Smooth muscle cell (in vitro differentiated cells): ENCODE measurements at regions not wholly inside any gene's neighbourhood (a gene's known extent, or its start where the extent isn't known, plus 50 kb on each side); places are given as distances from the start of the nearest gene placed in this dataset.

ENCODE experiments used
- DNase-seq: peaks from one replicate; lab custom pipeline; 2025; ENCODE audit not compliant: unreplicated experiment; lab: John Stamatoyannopoulos, UW
- H2AFZ ChIP-seq: fragments of 200-600 bp; sonication (generic); 2 replicates; pipeline ENCODE4 v1.6.0; 2016; ENCODE audit warnings: antibody characterized with exemption, low read depth, mild to moderate bottlenecking
- H3F3A ChIP-seq: fragments of 200-600 bp; sonication (generic); 2 replicates; pipeline ENCODE4 v1.6.0; 2017; ENCODE audit warnings: antibody characterized with exemption, low read depth
- H3K27ac ChIP-seq: fragments of 200-600 bp; sonication (generic); 2 replicates; pipeline ENCODE4 v1.5.1; 2016; ENCODE audit warnings: low read depth, mild to moderate bottlenecking
- H3K27me3 ChIP-seq: fragments of 200-600 bp; sonication (generic); 2 replicates; pipeline ENCODE4 v1.6.1; 2016; ENCODE audit warnings: low read depth, mild to moderate bottlenecking
- H3K36me3 ChIP-seq: fragments of 200-600 bp; sonication (generic); 2 replicates; pipeline ENCODE4 v1.5.1; 2016; ENCODE audit warnings: low read depth
- H3K4me1 ChIP-seq: fragments of 200-600 bp; sonication (generic); 2 replicates; pipeline ENCODE4 v1.5.1; 2016; ENCODE audit warnings: low read depth
- H3K4me2 ChIP-seq: fragments of 200-600 bp; sonication (generic); 2 replicates; pipeline ENCODE4 v1.6.0; 2016; ENCODE audit warnings: mild to moderate bottlenecking
- H3K4me3 ChIP-seq: fragments of 200-600 bp; sonication (generic); 2 replicates; pipeline ENCODE4 v1.5.1; 2016; ENCODE audit warnings: mild to moderate bottlenecking
- H3K79me2 ChIP-seq: fragments of 200-600 bp; sonication (generic); 2 replicates; pipeline ENCODE4 v1.6.0; 2016; ENCODE audit warnings: low read depth, mild to moderate bottlenecking
- H3K9ac ChIP-seq: fragments of 200-600 bp; sonication (generic); 2 replicates; pipeline ENCODE4 v1.6.0; 2016; ENCODE audit warnings: low read depth
- H3K9me3 ChIP-seq: fragments of 200-600 bp; sonication (generic); replicated peaks from 2 replicates; pipeline ENCODE4 v1.5.1; 2016; ENCODE audit warnings: low read depth
- H4K20me1 ChIP-seq: fragments of 200-600 bp; sonication (generic); 2 replicates; pipeline ENCODE4 v1.6.0; 2016; ENCODE audit warnings: low read depth
- CTCF ChIP-seq: fragments of 200-600 bp; sonication (generic); IDR thresholded peaks from 2 replicates; pipeline ENCODE4 v1.5.1; 2017; ENCODE audit warnings: borderline replicate concordance, mild to moderate bottlenecking, antibody characterized with exemption; ENCODE audit not compliant: insufficient read depth, poor library complexity, severe bottlenecking
- WGBS: methylation state at CpG from one replicate; pipeline ENCODE4 v1.1.7; 2016; ENCODE audit warnings: low lambda C conversion rate; 5-methylcytosine and 5-hydroxymethylcytosine counted together

GRCh38 chr18:30186245-30186644, 856.3 kb downstream of the DSC3 start:
- DNase-seq, result no peak
- H4K20me1 ChIP-seq, result no peaks in the 10 kb centered on the region
- H3K9ac ChIP-seq, result no peak overlapping the region
- TF ChIP-seq CTCF, result no peak
- no peaks in the 10 kb centered on the region for H3K4me1 ChIP-seq
- no peak overlapping the region for H3K4me3 ChIP-seq
- H3K4me2 ChIP-seq, result no peak overlapping the region
- H3K27me3 ChIP-seq, result no peaks in the 10 kb centered on the region
- H3K27ac ChIP-seq, result no peak overlapping the region
- WGBS, result 92% methylated on average over 2 of the region's 2 CpGs
- no peaks in the 10 kb centered on the region for H3K9me3 ChIP-seq
- no peaks in the 10 kb centered on the region for H3F3A ChIP-seq
- no peak overlapping the region for H2AFZ ChIP-seq
- H3K36me3 ChIP-seq, result no peaks in the 10 kb centered on the region
- no peaks in the 10 kb centered on the region for H3K79me2 ChIP-seq

DNA sequence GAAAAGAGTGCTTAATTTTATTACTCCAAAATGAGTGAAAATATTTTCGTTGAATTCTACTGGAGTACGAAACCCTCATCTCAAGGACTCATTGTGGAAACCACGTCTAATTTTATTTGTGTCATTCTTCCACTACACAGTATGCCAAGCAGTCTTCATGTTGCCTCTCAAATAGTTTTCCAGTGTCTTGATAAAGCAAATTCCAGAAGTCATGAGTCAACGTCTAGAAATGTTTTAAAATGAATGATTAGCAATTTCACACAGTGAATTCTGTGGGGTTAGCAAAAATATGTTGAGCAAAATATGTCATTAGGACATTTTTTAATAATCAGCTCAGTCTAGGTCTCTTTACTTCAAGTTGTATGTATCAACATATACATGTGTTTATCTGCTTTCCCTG, 865.5 kb downstream of the DSC3 start:
- Histone ChIP-seq H4K20me1 (no peaks in the 10 kb centered on the region), H3K27me3 (no peaks in the 10 kb centered on the region), H3K36me3 (no peaks in the 10 kb centered on the region), H3K27ac (peak overlapping the region; percentile 70), H3K79me2 (no peaks in the 10 kb centered on the region), H3F3A (no peaks in the 10 kb centered on the region), H3K4me2 (peak overlapping the region; percentile 13), H3K9ac (no peak overlapping the region), H2AFZ (no peak overlapping the region), H3K4me3 (no peak overlapping the region), H3K9me3 (no peaks in the 10 kb centered on the region), H3K4me1 (no peaks in the 10 kb centered on the region)
- no peak for TF ChIP-seq CTCF
- 41% methylated on average over 4 of the region's 4 CpGs for WGBS
- DNase-seq, result no peak

DNA sequence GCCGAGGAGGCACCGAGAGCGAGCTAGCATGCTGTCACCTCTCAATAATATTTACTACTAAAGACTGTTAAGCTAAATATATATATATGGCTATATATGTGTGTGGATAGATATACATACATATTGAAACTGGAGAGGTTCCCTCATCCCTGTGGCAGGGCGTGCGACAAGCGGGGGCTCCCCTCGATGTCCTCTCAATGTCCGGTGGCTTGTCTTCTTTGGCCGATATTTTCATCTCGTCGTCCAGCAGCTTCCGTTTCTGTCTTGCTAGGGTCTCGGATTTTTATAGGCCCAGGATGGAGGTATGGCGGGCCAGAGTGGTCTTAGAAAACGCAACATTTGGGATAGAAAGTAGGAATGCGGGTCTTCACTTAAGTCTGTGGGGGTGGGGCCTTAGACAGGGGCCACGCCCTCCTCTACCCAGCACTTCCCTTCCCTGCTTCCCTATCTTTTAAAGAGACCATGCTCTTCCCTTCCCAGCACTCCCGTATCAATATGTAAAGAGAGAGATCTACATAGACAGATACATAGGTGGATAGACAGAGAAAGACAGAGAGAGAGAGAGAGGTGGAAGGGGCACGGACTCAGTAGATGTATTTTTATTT, 866.8 kb downstream of the DSC3 start:
- no peaks in the 10 kb centered on the region for H3K79me2 ChIP-seq
- no peak for TF ChIP-seq CTCF
- DNase-seq, result no peak
- 97% methylated on average over 19 of the region's 19 CpGs for WGBS
- H3K4me3 ChIP-seq, result no peak overlapping the region
- no peak overlapping the region for H3K27ac ChIP-seq
- no peaks in the 10 kb centered on the region for H3F3A ChIP-seq
- no peaks in the 10 kb centered on the region for H3K27me3 ChIP-seq
- no peaks in the 10 kb centered on the region for H3K9me3 ChIP-seq
- H3K36me3 ChIP-seq, result no peaks in the 10 kb centered on the region
- no peak overlapping the region for H3K9ac ChIP-seq
- no peaks in the 10 kb centered on the region for H3K4me1 ChIP-seq
- no peak overlapping the region for H2AFZ ChIP-seq
- H4K20me1 ChIP-seq, result no peaks in the 10 kb centered on the region
- no peak overlapping the region for H3K4me2 ChIP-seq

- H3K9ac ChIP-seq, result no peak overlapping the region
- no peaks in the 10 kb centered on the region for H4K20me1 ChIP-seq
- H3K9me3 ChIP-seq, result no peaks in the 10 kb centered on the region
- no peak overlapping the region for H3K4me3 ChIP-seq
- no peak overlapping the region for H3K27ac ChIP-seq
- no peaks in the 10 kb centered on the region for H3K79me2 ChIP-seq
- no peak for TF ChIP-seq CTCF
- H2AFZ ChIP-seq, result no peak overlapping the region
- no peak for DNase-seq
- WGBS, result 98% methylated on average over 52 of the region's 52 CpGs
- H3K36me3 ChIP-seq, result no peaks in the 10 kb centered on the region
- H3K27me3 ChIP-seq, result no peaks in the 10 kb centered on the region
- no peak overlapping the region for H3K4me2 ChIP-seq
- H3K4me1 ChIP-seq, result no peaks in the 10 kb centered on the region
- H3F3A ChIP-seq, result no peaks in the 10 kb centered on the region
Measured at GRCh38 chr18:30175061-30175574, 867.4 kb downstream of the DSC3 start.
